Effector memory CD8-positive, alpha-beta T cell (primary cell): ENCODE measurements at regions not wholly inside any gene's neighbourhood (a gene's known extent, or its start where the extent isn't known, plus 50 kb on each side); places are given as distances from the start of the nearest gene placed in this dataset.
"Not testable (repeated sequence)": the region's sequence is repeated elsewhere in the genome, so short reads cannot be mapped to it uniquely, and the experiment has no call there.

ENCODE experiments used
- ATAC-seq: fragments of 150-1000 bp; cut with Tn5 transposase; replicated peaks from 2 replicates; pipeline ENCODE4 v1.10.0; 2021; ENCODE audit warnings: mild to moderate bottlenecking, moderate library complexity
- DNase-seq, 3 experiments: peaks; one replicate each; pipeline ENCODE4 v3.0.0; 2021
- H3K27ac Mint-ChIP-seq, 2 donors: one replicate each; pipeline ENCODE4 v1.8.0; 2022; ENCODE audit warnings: mild to moderate bottlenecking in 2 of 2, mixed read lengths in 2 of 2, moderate library complexity in 2 of 2
- H3K27me3 Mint-ChIP-seq, 2 donors: one replicate each; pipeline ENCODE4 v1.8.0; 2022; ENCODE audit warnings: mixed read lengths in 2 of 2
- H3K36me3 Mint-ChIP-seq: one replicate; pipeline ENCODE4 v1.8.0; 2022; ENCODE audit warnings: mild to moderate bottlenecking, moderate library complexity, mixed read lengths; ENCODE audit not compliant: insufficient read depth
- H3K4me1 Mint-ChIP-seq, 2 donors: one replicate each; pipeline ENCODE4 v1.8.0; 2022; ENCODE audit warnings: low read depth in 2 of 2, mixed read lengths in 2 of 2
- H3K4me3 Mint-ChIP-seq, 2 donors: one replicate each; pipeline ENCODE4 v1.8.0; 2022; ENCODE audit warnings: mild to moderate bottlenecking in 2 of 2, mixed read lengths in 2 of 2, moderate library complexity in 2 of 2
- H3K9me3 Mint-ChIP-seq, 2 donors: one replicate each; pipeline ENCODE4 v1.8.0; 2022; ENCODE audit warnings: mixed read lengths in 2 of 2

DNA sequence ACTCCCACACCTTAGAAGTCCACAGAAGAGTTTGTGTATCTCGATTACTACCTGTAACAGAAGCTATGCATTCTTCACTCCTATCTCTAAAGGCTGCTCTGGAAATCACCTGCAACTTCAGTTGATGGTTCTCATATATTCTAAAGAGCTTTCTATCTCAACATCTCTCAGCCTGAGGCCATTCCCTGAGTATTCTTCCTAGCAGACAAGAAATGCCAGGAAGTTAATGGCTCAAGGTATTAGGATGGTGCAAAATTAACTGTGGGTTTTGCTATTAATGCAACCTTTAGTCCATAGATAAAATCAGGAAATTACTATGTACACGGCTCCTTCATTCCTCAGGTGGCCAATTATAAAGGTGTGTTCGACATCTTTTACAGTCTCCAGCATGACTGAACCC, 290.1 kb downstream of the ZNF716 start:
- H3K9me3 Mint-ChIP-seq, H3K4me1 Mint-ChIP-seq, ATAC-seq, H3K36me3 Mint-ChIP-seq, DNase-seq, H3K27ac Mint-ChIP-seq, H3K4me3 Mint-ChIP-seq, H3K27me3 Mint-ChIP-seq: not testable (repeated sequence)

DNA sequence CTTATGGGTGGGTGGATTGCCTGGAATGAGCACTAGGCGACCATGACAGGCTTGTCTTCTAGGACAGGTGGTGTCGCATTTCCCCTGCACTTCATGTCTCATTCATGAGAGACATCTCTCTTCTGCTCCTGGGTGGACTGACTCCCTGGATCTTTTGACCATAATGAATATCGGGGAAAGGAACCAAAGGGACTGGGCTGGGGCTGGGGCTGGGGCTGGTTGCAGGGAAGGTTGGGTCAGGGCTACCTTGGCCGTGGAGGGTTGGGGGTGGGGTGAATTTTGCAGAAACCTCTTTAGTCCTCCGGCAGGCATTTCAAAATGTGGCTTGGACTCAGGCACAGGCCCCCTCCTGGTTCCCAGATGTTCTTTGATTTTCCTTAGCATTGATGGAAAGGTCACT, 319.2 kb downstream of the ZNF716 start:
- Mint-ChIP-seq H3K27me3 (no peaks in the 10 kb centered on the region), H3K4me3 (no peak overlapping the region), H3K27ac (no peak overlapping the region), H3K36me3 (no peaks in the 10 kb centered on the region), H3K9me3 (peaks cover 19 to 44% of the 10 kb centered on the region in 2 donors), H3K4me1 (peaks cover 0 to 3% of the 10 kb centered on the region in 2 donors)
- DNase-seq (no peak), ATAC-seq (no peak)

GRCh38 chr7:57769958-57770357, 320.0 kb downstream of the ZNF716 start:
- Mint-ChIP-seq H3K4me1 (peaks cover 0 to 3% of the 10 kb centered on the region in 2 donors), H3K27me3 (no peaks in the 10 kb centered on the region), H3K36me3 (no peaks in the 10 kb centered on the region), H3K4me3 (no peak overlapping the region), H3K9me3 (peaks cover 17 to 42% of the 10 kb centered on the region in 2 donors), H3K27ac (no peak overlapping the region)
- ATAC-seq, result no peak
- DNase-seq, result no peak

DNA sequence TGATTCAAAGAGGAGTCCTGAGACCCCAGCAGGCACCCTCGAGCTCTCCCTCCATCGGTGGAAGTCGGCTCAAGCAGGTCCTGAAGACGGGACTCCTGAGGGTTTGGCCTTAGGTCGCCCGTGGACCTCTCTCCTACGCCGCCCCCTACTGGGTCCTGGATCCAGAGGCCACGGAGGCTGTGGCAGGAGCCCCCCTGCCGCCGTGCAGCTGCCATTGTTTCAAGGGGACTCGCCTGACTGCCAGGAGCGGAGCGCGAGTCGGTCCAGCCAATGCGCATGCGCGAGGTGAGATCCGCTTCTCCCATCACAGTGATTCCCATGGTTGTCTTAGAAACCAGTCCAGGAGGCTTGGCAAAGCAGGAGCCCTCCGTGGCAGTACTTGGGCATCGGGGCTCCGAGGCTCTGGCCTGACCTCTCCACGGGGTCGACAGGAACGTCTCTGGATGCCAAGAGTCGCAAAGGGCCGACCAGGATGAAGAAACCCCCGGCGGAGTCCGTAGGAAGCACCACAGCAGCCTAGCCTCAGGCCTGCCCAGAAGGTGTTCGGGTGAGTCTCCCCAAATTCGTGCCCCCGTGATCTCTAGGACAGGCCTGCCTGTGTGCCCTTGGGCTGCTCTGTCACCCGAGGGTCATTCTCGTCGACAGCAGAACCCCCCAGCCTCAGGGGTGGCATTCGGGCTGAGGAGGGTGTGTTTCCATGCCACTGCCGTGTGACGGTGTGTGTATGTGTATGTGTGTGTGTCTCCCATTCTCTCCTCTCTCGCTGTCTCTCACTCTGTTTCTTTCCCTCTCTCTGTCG, 322.3 kb downstream of the ZNF716 start:
- DNase-seq (no peak), ATAC-seq (no peak)
- H3K4me1 Mint-ChIP-seq, result peaks cover 0 to 3% of the 10 kb centered on the region in 2 donors
- H3K36me3 Mint-ChIP-seq, result no peaks in the 10 kb centered on the region
- H3K4me3 Mint-ChIP-seq, result no peak overlapping the region
- H3K27ac Mint-ChIP-seq, result no peak overlapping the region
- no peaks in the 10 kb centered on the region for H3K27me3 Mint-ChIP-seq
- H3K9me3 Mint-ChIP-seq, result peaks cover 22 to 47% of the 10 kb centered on the region in 2 donors

DNA sequence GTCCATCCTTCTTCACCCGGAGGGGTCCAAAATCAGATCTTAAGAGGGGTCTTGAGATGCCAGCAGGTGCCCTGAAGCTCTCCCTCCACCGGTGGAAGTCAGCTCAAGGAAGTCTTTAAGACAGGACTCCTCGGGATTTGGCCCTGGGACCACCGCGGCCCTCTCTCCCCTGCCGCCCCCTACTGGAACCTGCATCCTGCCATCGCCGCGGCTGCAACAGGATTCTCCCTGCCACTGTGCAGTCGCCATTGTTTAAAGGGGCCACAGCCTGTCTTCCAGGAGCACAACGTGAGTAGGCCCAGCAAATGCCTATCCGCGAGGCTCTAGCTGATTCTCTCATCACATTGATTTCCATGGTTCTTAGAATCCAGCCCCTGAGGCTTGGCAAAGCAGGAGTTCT, 324.3 kb downstream of the ZNF716 start:
- H3K4me1 Mint-ChIP-seq, result no peaks in the 10 kb centered on the region
- H3K36me3 Mint-ChIP-seq, result no peaks in the 10 kb centered on the region
- no peaks in the 10 kb centered on the region for H3K27me3 Mint-ChIP-seq
- H3K9me3 Mint-ChIP-seq, result peaks cover 22 to 50% of the 10 kb centered on the region in 2 donors
- H3K27ac Mint-ChIP-seq, result no peak overlapping the region
- ATAC-seq (no peak), DNase-seq (no peak)
- H3K4me3 Mint-ChIP-seq, result no peak overlapping the region

GRCh38 chr7:57775396-57776088, 325.6 kb downstream of the ZNF716 start:
- H3K9me3 Mint-ChIP-seq, result peaks cover 21 to 48% of the 10 kb centered on the region in 2 donors

DNA sequence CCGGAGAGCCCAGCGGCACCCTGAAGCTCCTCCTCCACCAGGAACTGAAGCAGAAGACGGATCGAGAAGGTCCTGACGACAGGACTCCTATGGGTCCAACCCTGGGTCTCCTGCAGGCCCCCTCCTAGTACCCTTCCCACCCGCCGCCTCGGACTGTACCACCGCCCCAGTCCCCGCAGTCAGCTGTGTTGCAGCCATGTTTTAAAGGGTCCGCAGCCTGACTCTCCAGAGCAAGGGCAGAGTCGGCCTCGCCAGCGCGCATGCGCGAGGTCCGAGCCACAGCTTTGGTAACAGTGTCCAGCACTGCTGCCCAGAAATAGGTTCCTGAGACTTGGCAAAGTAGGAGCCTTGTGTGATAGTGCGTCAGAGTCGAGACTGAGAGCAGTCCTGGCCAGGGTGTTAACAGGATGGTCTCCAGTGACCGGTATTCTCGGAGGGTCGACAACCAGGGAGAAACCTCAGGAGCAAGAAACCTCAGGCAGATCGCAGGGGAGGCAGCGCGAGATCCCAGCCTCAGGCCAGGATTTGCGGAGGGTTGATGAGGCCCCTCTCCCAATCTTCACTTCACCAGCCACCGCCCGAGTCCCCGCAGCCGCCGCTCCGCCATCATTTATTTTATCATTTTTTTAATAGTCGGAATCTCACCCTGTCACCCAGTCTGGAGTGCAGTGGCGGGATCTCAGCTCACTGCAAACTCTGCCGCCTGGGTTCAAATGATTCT, 326.3 kb downstream of the ZNF716 start:
- H3K4me3 Mint-ChIP-seq, H3K4me1 Mint-ChIP-seq, ATAC-seq, H3K36me3 Mint-ChIP-seq, H3K27me3 Mint-ChIP-seq, DNase-seq, H3K27ac Mint-ChIP-seq: not testable (repeated sequence)
- peaks cover 17 to 42% of the 10 kb centered on the region in 2 donors for H3K9me3 Mint-ChIP-seq

More at GRCh38 chr7:57775396-57776088, 325.6 kb downstream of the ZNF716 start:
- Mint-ChIP-seq H3K27ac (no peak overlapping the region), H3K4me1 (no peaks in the 10 kb centered on the region), H3K27me3 (no peaks in the 10 kb centered on the region), H3K36me3 (no peaks in the 10 kb centered on the region), H3K4me3 (no peak overlapping the region)
- ATAC-seq (no peak), DNase-seq (no peak)

DNA sequence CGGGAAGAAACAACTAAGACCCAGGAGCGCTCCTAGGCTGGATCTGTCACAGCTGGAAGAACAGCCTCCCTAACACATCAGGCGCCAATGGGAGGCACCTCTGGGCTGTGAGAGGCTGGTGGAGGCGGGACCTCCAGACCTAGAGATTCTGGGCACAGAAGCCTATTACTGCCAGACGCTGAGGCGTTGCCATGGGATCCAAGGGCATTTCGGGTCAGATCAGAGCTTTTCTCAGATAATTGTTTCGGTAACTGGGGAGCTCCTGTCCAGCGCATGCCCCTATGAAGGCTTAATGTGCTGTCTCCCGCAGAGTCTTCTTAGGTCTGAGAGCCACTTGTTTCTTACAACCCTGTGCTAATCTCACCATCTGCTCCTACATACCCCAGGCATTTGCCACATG, 339.2 kb downstream of the ZNF716 start:
- Mint-ChIP-seq H3K4me3 (no peak overlapping the region), H3K9me3 (peaks cover 0 to 11% of the 10 kb centered on the region in 2 donors), H3K36me3 (no peaks in the 10 kb centered on the region), H3K27ac (no peak overlapping the region), H3K4me1 (no peaks in the 10 kb centered on the region), H3K27me3 (no peaks in the 10 kb centered on the region)
- no peak for DNase-seq
- ATAC-seq, result no peak

DNA sequence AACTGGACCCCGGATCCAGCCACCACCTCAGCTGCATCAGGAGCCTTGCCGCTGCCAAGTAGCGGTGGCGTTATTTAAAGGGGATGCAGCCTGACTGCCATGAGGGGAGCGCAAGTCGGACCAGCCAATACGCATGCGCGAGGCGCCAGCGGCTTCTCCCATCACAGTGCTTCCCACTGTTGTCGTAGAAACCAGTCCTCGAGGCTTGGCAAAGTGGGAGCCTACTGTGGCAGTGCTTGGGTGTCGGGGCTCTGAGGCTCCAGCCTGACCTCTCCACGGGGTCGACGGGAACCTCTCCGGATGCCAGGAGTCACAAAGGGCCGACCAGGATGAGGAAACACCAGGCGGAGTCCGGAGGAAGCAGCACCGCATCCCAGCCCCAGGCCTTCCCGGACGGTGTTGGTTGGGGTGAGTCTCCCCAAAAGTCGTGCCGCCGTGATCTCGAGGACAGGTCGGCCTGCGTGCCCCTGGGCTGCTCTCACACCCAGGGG, 369.6 kb downstream of the ZNF716 start:
- Mint-ChIP-seq H3K9me3 (peaks cover 16 to 30% of the 10 kb centered on the region in 2 donors), H3K27ac (no peak overlapping the region), H3K36me3 (no peaks in the 10 kb centered on the region), H3K27me3 (no peaks in the 10 kb centered on the region), H3K4me1 (no peaks in the 10 kb centered on the region), H3K4me3 (no peak overlapping the region)
- no peak for ATAC-seq
- DNase-seq, result no peak

DNA sequence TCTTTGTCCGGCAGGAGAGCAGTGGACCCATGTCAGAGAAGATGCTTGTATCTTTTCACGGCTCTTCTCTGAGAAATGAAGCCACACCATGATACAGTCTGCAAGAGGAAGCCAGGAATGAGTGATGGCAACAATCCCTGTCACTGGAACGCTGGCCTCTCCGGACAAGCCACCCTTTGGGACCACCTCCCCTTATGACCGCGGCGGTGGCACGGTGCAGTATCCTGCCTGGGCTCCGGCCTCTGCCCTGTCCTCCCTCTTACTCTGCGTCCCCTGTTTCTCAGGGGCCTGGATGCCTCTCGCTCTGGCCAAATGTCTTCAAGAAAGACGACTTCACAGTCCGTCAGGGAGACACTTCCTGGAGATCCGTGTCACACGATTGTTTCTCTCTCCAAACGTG, 370.5 kb downstream of the ZNF716 start:
- DNase-seq, result no peak
- no peaks in the 10 kb centered on the region for H3K27me3 Mint-ChIP-seq
- peaks cover 19 to 30% of the 10 kb centered on the region in 2 donors for H3K9me3 Mint-ChIP-seq
- no peak overlapping the region for H3K27ac Mint-ChIP-seq
- no peaks in the 10 kb centered on the region for H3K4me1 Mint-ChIP-seq
- ATAC-seq, result no peak
- no peak overlapping the region for H3K4me3 Mint-ChIP-seq
- no peaks in the 10 kb centered on the region for H3K36me3 Mint-ChIP-seq

- Mint-ChIP-seq H3K36me3 (no peaks in the 10 kb centered on the region), H3K27me3 (no peaks in the 10 kb centered on the region), H3K4me3 (no peak overlapping the region), H3K9me3 (peaks cover 19 to 30% of the 10 kb centered on the region in 2 donors), H3K4me1 (no peaks in the 10 kb centered on the region), H3K27ac (no peak overlapping the region)
- DNase-seq (no peak), ATAC-seq (no peak)
These were observed 371.7 kb downstream of the ZNF716 start for GRCh38 chr7:57821438-57822382.

DNA sequence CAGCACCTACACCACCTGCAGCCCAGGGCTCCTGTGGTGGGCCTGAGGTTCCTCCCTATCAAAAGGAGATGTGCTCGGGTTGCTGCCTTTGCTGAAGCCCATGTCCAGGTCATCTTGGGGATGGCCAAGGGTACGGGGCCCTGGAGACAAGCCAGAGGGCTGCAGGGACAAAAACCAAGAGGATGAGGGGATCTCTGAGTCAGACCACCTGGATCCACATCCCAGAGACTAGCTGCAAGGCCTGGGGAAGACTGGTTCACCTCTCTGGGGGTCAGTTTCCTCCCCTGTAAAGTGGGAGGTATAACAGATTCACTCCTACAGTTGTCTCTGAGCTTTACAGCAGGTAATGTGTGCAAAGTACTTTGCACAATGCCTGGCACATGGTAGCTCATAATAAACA, 376.6 kb downstream of the ZNF716 start:
- not testable (repeated sequence) for H3K4me1 Mint-ChIP-seq, H3K27me3 Mint-ChIP-seq, ATAC-seq, H3K27ac Mint-ChIP-seq, DNase-seq, H3K36me3 Mint-ChIP-seq, H3K4me3 Mint-ChIP-seq
- peaks cover 12 to 15% of the 10 kb centered on the region in 2 donors for H3K9me3 Mint-ChIP-seq

DNA sequence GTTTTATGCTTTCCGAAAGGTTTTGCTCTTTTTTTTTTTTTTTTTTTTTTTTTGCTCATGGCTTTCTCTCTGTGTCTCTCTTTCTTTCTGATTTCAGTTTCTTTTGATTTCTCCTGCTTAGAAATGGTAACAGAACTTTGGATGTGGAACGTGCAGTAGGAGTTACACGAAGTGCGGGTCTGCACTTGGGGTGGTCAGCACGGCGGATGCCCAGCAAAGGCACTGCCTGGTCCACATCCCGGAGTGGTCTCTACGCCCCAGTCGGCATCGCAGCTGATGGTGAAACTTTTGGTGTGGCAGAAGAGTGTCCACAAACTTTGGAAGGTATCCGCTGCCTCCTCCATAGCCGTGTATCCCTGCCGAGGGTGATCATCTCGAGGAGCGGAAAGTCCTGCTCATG, 385.2 kb downstream of the ZNF716 start:
- H3K4me3 Mint-ChIP-seq, DNase-seq, H3K9me3 Mint-ChIP-seq, H3K27me3 Mint-ChIP-seq, H3K36me3 Mint-ChIP-seq, H3K4me1 Mint-ChIP-seq, H3K27ac Mint-ChIP-seq, ATAC-seq: not testable (repeated sequence)
